H9 (cell line): ENCODE measurements at regions not wholly inside any gene's neighbourhood (a gene's known extent, or its start where the extent isn't known, plus 50 kb on each side); places are given as distances from the start of the nearest gene placed in this dataset.

Experiments
- DNase-seq: peaks from one replicate; pipeline ENCODE4 v3.0.0-alpha.2; 2017
- H2AFZ ChIP-seq: one replicate; pipeline ENCODE4 v1.6.1; 2013; ENCODE audit warnings: mild to moderate bottlenecking, low read length, control low read depth, moderate library complexity
- H2AK5ac ChIP-seq: 2 replicates; pipeline ENCODE4 v1.6.1; 2013; ENCODE audit warnings: low read length, control low read depth, mixed read lengths; ENCODE audit not compliant: insufficient read length
- H2BK120ac ChIP-seq: one replicate; pipeline ENCODE4 v1.6.1; 2013; ENCODE audit warnings: low read depth, mild to moderate bottlenecking, low read length, control low read depth, inconsistent platforms; ENCODE audit not compliant: poor library complexity, severe bottlenecking
- H2BK12ac ChIP-seq: 2 replicates; pipeline ENCODE4 v1.6.1; 2013; ENCODE audit warnings: low read length, control low read depth, mixed read lengths, low read depth; ENCODE audit not compliant: insufficient read length
- H2BK15ac ChIP-seq: 2 replicates; pipeline ENCODE4 v1.6.1; 2013; ENCODE audit warnings: low read depth, low read length, control low read depth
- H2BK20ac ChIP-seq: one replicate; pipeline ENCODE4 v1.6.1; 2013; ENCODE audit warnings: low read depth, mild to moderate bottlenecking, low read length, control low read depth, inconsistent platforms; ENCODE audit not compliant: poor library complexity, severe bottlenecking
- H2BK5ac ChIP-seq: 2 replicates; pipeline ENCODE4 v1.6.1; 2013; ENCODE audit warnings: low read length, control low read depth, mixed read lengths; ENCODE audit not compliant: insufficient read length
- H3K14ac ChIP-seq: 2 replicates; pipeline ENCODE4 v1.6.1; 2013; ENCODE audit warnings: low read length, control low read depth; ENCODE audit not compliant: insufficient read depth
- H3K18ac ChIP-seq: 2 replicates; pipeline ENCODE4 v1.6.1; 2013; ENCODE audit warnings: low read depth, mild to moderate bottlenecking, mixed read lengths, low read length, control low read depth; ENCODE audit not compliant: insufficient read length
- H3K23ac ChIP-seq: 2 replicates; pipeline ENCODE4 v1.6.1; 2013; ENCODE audit warnings: low read length, control low read depth, mixed read lengths, low read depth; ENCODE audit not compliant: insufficient read length
- H3K23me2 ChIP-seq: 2 replicates; pipeline ENCODE4 v1.6.1; 2013; ENCODE audit warnings: low read depth, mild to moderate bottlenecking, mixed read lengths, low read length, control low read depth; ENCODE audit not compliant: insufficient read length, poor library complexity, severe bottlenecking
- H3K27ac ChIP-seq: 2 replicates; pipeline ENCODE4 v1.5.1; 2013; ENCODE audit warnings: low read length, control low read depth, mixed read lengths, low read depth; ENCODE audit not compliant: insufficient read length
- H3K27me3 ChIP-seq: 2 replicates; pipeline ENCODE4 v1.6.1; 2013; ENCODE audit warnings: low read length, control low read depth, inconsistent platforms; ENCODE audit not compliant: insufficient read depth
- H3K4ac ChIP-seq: 2 replicates; pipeline ENCODE4 v1.6.1; 2013; ENCODE audit warnings: low read depth, mild to moderate bottlenecking, control low read depth, inconsistent platforms, low read length, moderate library complexity
- H3K4me1 ChIP-seq: 2 replicates; pipeline ENCODE4 v1.6.1; 2013; ENCODE audit warnings: low read length, control low read depth, inconsistent platforms; ENCODE audit not compliant: insufficient read depth
- H3K4me2 ChIP-seq: 2 replicates; pipeline ENCODE4 v1.6.1; 2013; ENCODE audit warnings: low read length, control low read depth, mixed read lengths; ENCODE audit not compliant: insufficient read length, insufficient read depth
- H3K56ac ChIP-seq: 2 replicates; pipeline ENCODE4 v1.6.1; 2013; ENCODE audit warnings: low read depth, mild to moderate bottlenecking, mixed read lengths, low read length, control low read depth; ENCODE audit not compliant: insufficient read length
- H3K79me1 ChIP-seq: 2 replicates; pipeline ENCODE4 v1.6.1; 2013; ENCODE audit warnings: low read depth, mild to moderate bottlenecking, moderate library complexity, low read length, control low read depth, inconsistent platforms; ENCODE audit not compliant: insufficient read depth, poor library complexity, severe bottlenecking
- H3K79me2 ChIP-seq: 2 replicates; pipeline ENCODE4 v1.6.1; 2013; ENCODE audit warnings: low read length, control low read depth, inconsistent platforms; ENCODE audit not compliant: insufficient read depth
- H3K9ac ChIP-seq: 2 replicates; pipeline ENCODE4 v1.6.1; 2013; ENCODE audit warnings: low read length, control low read depth, mixed read lengths; ENCODE audit not compliant: insufficient read length; ENCODE audit errors: extremely low read depth
- H3K9me3 ChIP-seq: one replicate; pipeline ENCODE4 v1.6.1; 2013; ENCODE audit warnings: low read depth, low read length, inconsistent platforms; ENCODE audit not compliant: control insufficient read depth
- H3T11ph ChIP-seq: one replicate; pipeline ENCODE4 v1.6.1; 2013; ENCODE audit warnings: mild to moderate bottlenecking, low read length, control low read depth, inconsistent platforms
- H4K20me1 ChIP-seq: one replicate; pipeline ENCODE4 v1.6.1; 2013; ENCODE audit not compliant: control insufficient read depth, insufficient read length, insufficient read depth
- H4K5ac ChIP-seq: 2 replicates; pipeline ENCODE4 v1.6.1; 2013; ENCODE audit warnings: low read depth, mild to moderate bottlenecking, mixed read lengths, low read length, control low read depth; ENCODE audit not compliant: insufficient read length
- H4K8ac ChIP-seq: replicated peaks from 2 replicates; pipeline ENCODE4 v1.6.1; 2013; ENCODE audit warnings: low read length, control low read depth, mixed read lengths, low read depth; ENCODE audit not compliant: insufficient read length
- H4K91ac ChIP-seq: 2 replicates; pipeline ENCODE4 v1.6.1; 2013; ENCODE audit warnings: low read depth, mild to moderate bottlenecking, moderate library complexity, mixed read lengths, low read length, control low read depth; ENCODE audit not compliant: insufficient read length
- H3K27ac Mint-ChIP-seq, 3 experiments: 2 replicates in 2 of 3; 3 replicates in 1 of 3; pipeline ENCODE4 v1.8.0; 2020 to 2021; ENCODE audit warnings: mixed read lengths in 3 of 3, mild to moderate bottlenecking in 1 of 3, moderate library complexity in 1 of 3
- H3K27me3 Mint-ChIP-seq: 2 replicates; pipeline ENCODE4 v1.8.0; 2021; ENCODE audit warnings: low read depth, mild to moderate bottlenecking, moderate library complexity, mixed read lengths
- H3K36me3 Mint-ChIP-seq, 3 experiments: 2 replicates in 2 of 3; 3 replicates in 1 of 3; pipeline ENCODE4 v1.8.0; 2020 to 2021; ENCODE audit warnings: low read depth in 3 of 3, mixed read lengths in 3 of 3; ENCODE audit not compliant: insufficient read depth in 1 of 3
- H3K4me1 Mint-ChIP-seq, 2 experiments: 2 replicates each; pipeline ENCODE4 v1.8.0; 2020; ENCODE audit warnings: mixed read lengths in 2 of 2
- H3K4me3 Mint-ChIP-seq, 2 experiments: 2 replicates in 1 of 2; 3 replicates in 1 of 2; pipeline ENCODE4 v1.8.0; 2020 to 2021; ENCODE audit warnings: mild to moderate bottlenecking in 2 of 2, mixed read lengths in 2 of 2, moderate library complexity in 1 of 2
- H3K9me3 Mint-ChIP-seq, 2 experiments: 2 replicates in 1 of 2; 3 replicates in 1 of 2; pipeline ENCODE4 v1.8.0; 2020; ENCODE audit warnings: mild to moderate bottlenecking in 2 of 2, mixed read lengths in 2 of 2, moderate library complexity in 1 of 2
- CTCF ChIP-seq: fragments of 200-600 bp; sonication (generic); conservative IDR thresholded peaks from 3 replicates; pipeline ENCODE4 v1.8.0; 2021; ENCODE audit warnings: antibody characterized with exemption, mild to moderate bottlenecking
- WGBS: extraction: QIAGEN DNeasy Blood & Tissue Kit; methylation state at CpG from one replicate; pipeline ENCODE4 v1.1.7; 2013; ENCODE audit warnings: missing lambda C conversion rate, low lambda C conversion rate, mixed read lengths; ENCODE audit not compliant: insufficient read length; ENCODE audit errors: extremely low coverage; 5-methylcytosine and 5-hydroxymethylcytosine counted together

GRCh38 chr12:111303531-111303930 is 65.4 kb downstream of the PHETA1 start:
- Histone ChIP-seq H2AFZ (no peak overlapping the region), H3K27me3 (no peaks in the 10 kb centered on the region), H4K5ac (no peak overlapping the region), H4K91ac (no peak overlapping the region), H2BK12ac (no peak overlapping the region), H4K8ac (no peak overlapping the region), H3K4ac (no peak overlapping the region), H3K18ac (no peak overlapping the region), H3K56ac (no peak overlapping the region), H4K20me1 (no peaks in the 10 kb centered on the region), H3T11ph (no peak overlapping the region), H3K4me2 (no peak overlapping the region), H3K23me2 (no peaks in the 10 kb centered on the region), H3K79me1 (no peaks in the 10 kb centered on the region), H2BK120ac (no peak overlapping the region), H2AK5ac (no peak overlapping the region), H2BK5ac (no peak overlapping the region), H2BK20ac (no peak overlapping the region), H3K23ac (no peak overlapping the region), H2BK15ac (no peak overlapping the region), H3K4me1 (no peaks in the 10 kb centered on the region), H3K9ac (no peak overlapping the region), H3K27ac (no peak overlapping the region), H3K14ac (no peak overlapping the region), H3K9me3 (peaks cover 18% of the 10 kb centered on the region), H3K79me2 (no peaks in the 10 kb centered on the region)
- peaks cover 23 to 37% (median 24%) of the 10 kb centered on the region in 3 experiments for H3K36me3 Mint-ChIP-seq
- no peak overlapping the region for H3K4me3 Mint-ChIP-seq
- TF ChIP-seq CTCF = no peak
- H3K4me1 Mint-ChIP-seq = peaks cover 2% of the 10 kb centered on the region in 2 experiments
- DNase-seq = no peak
- WGBS = no CpG with 5 or more reads among the region's 3 CpGs
- H3K9me3 Mint-ChIP-seq = peaks cover 20 to 21% of the 10 kb centered on the region in 2 experiments
- H3K27ac Mint-ChIP-seq = no peak overlapping the region
- no peaks in the 10 kb centered on the region; the same call in none of the 2 replicates for H3K27me3 Mint-ChIP-seq
